ENCODE measurements at regions not wholly inside any gene's neighbourhood (a gene's known extent, or its start where the extent isn't known, plus 50 kb on each side); places are given as distances from the start of the nearest gene placed in this dataset.

GRCh38 chr16:62288990-62289629 is 252.9 kb upstream of the CDH8 start:
- TF ChIP-seq POLR2A (IDR thresholded peaks at IDR 0.05) (no peak), POLR2AphosphoS5 (IDR thresholded peaks at IDR 0.05; ENCODE audit: insufficient read depth in 1 of 2, low read depth in 1 of 2) (no peak), CTCF (IDR thresholded peaks at IDR 0.05) (no peak)
- no peak for DNase-seq (ENCODE audit: extremely low spot score in 2 of 2)
- H3K9me3 ChIP-seq: no peaks in the 10 kb centered on the region
- H3K4me3 ChIP-seq: no peak overlapping the region
- H3K27me3 ChIP-seq: no peaks in the 10 kb centered on the region
- no peaks in the 10 kb centered on the region for H3K4me1 ChIP-seq
- no peaks in the 10 kb centered on the region for H3K36me3 ChIP-seq
- no peak overlapping the region for H3K27ac ChIP-seq
- intact Hi-C loops (cut with DNase I): no loop called here

- no peak overlapping the region for H3K27ac ChIP-seq
- H3K36me3 ChIP-seq: no peaks in the 10 kb centered on the region
- H3K9me3 ChIP-seq: no peaks in the 10 kb centered on the region
- no peak for DNase-seq (ENCODE audit: extremely low spot score in 2 of 2)
- TF ChIP-seq POLR2A (IDR thresholded peaks at IDR 0.05): no peak
- no peak for TF ChIP-seq POLR2AphosphoS5 (IDR thresholded peaks at IDR 0.05; ENCODE audit: insufficient read depth in 1 of 2, low read depth in 1 of 2)
- TF ChIP-seq CTCF (IDR thresholded peaks at IDR 0.05): no peak
- H3K4me1 ChIP-seq: no peaks in the 10 kb centered on the region
- H3K27me3 ChIP-seq: no peaks in the 10 kb centered on the region
- H3K4me3 ChIP-seq: no peak overlapping the region
- intact Hi-C loops (cut with DNase I): no loop called here
Observed at GRCh38 chr16:62280506-62280905, 244.3 kb upstream of the CDH8 start.

- intact Hi-C loops (cut with DNase I): no loop called here
- Histone ChIP-seq H3K27me3 (no peaks in the 10 kb centered on the region), H3K4me1 (no peaks in the 10 kb centered on the region), H3K4me3 (no peak overlapping the region), H3K27ac (no peak overlapping the region), H3K9me3 (no peaks in the 10 kb centered on the region), H3K36me3 (no peaks in the 10 kb centered on the region)
- DNase-seq (ENCODE audit: extremely low spot score in 2 of 2): no peak
- no peak for TF ChIP-seq POLR2AphosphoS5 (IDR thresholded peaks at IDR 0.05; ENCODE audit: insufficient read depth in 1 of 2, low read depth in 1 of 2)
- TF ChIP-seq POLR2A (IDR thresholded peaks at IDR 0.05): no peak
- TF ChIP-seq CTCF (IDR thresholded peaks at IDR 0.05): no peak
Observed at GRCh38 chr16:62277942-62278341, 241.7 kb upstream of the CDH8 start.

- no peaks in the 10 kb centered on the region for H3K36me3 ChIP-seq
- H3K27me3 ChIP-seq: no peaks in the 10 kb centered on the region
- TF ChIP-seq POLR2AphosphoS5 (IDR thresholded peaks at IDR 0.05; ENCODE audit: insufficient read depth in 1 of 2, low read depth in 1 of 2) (no peak), CTCF (IDR thresholded peaks at IDR 0.05) (no peak), POLR2A (IDR thresholded peaks at IDR 0.05) (no peak)
- no peak overlapping the region for H3K27ac ChIP-seq
- H3K4me1 ChIP-seq: no peaks in the 10 kb centered on the region
- H3K4me3 ChIP-seq: no peak overlapping the region
- no peaks in the 10 kb centered on the region for H3K9me3 ChIP-seq
- no peak for DNase-seq (ENCODE audit: extremely low spot score in 2 of 2)
- intact Hi-C loops (cut with DNase I): no loop called here
Observed at GRCh38 chr16:62276637-62277036, 240.4 kb upstream of the CDH8 start.

GRCh38 chr16:62272035-62272434 is 235.8 kb upstream of the CDH8 start:
- Histone ChIP-seq H3K4me3 (no peak overlapping the region), H3K36me3 (no peaks in the 10 kb centered on the region), H3K27me3 (no peaks in the 10 kb centered on the region), H3K4me1 (no peaks in the 10 kb centered on the region), H3K27ac (no peak overlapping the region), H3K9me3 (no peaks in the 10 kb centered on the region)
- TF ChIP-seq POLR2AphosphoS5 (IDR thresholded peaks at IDR 0.05; ENCODE audit: insufficient read depth in 1 of 2, low read depth in 1 of 2) (no peak), CTCF (IDR thresholded peaks at IDR 0.05) (no peak), POLR2A (IDR thresholded peaks at IDR 0.05) (no peak)
- DNase-seq (ENCODE audit: extremely low spot score in 2 of 2): no peak
- intact Hi-C loops (cut with DNase I): no loop called here

Measured in vagina (tissue), 2 donors.